NB4 (cell line): ENCODE measurements at regions not wholly inside any gene's neighbourhood (a gene's known extent, or its start where the extent isn't known, plus 50 kb on each side); places are given as distances from the start of the nearest gene placed in this dataset.

ENCODE experiments used
- DNase-seq: peaks from one replicate; pipeline ENCODE4 v3.0.0; 2010; ENCODE audit warnings: low read depth
- H3K4me3 ChIP-seq: one replicate; pipeline ENCODE4 v1.5.1; 2011; ENCODE audit warnings: mild to moderate bottlenecking, low read depth, low read length, moderate library complexity
- CTCF ChIP-seq: IDR thresholded peaks from one replicate; pipeline ENCODE4 v1.5.1; 2012; ENCODE audit warnings: low read depth, low read length
- MYC ChIP-seq: IDR thresholded peaks from 2 replicates; pipeline ENCODE4 v1.6.1; 2011; ENCODE audit warnings: low read depth, low read length
- POLR2A ChIP-seq: IDR thresholded peaks from 2 replicates; pipeline ENCODE4 v1.6.1; 2011; ENCODE audit warnings: mild to moderate bottlenecking; ENCODE audit not compliant: insufficient read length; ENCODE audit errors: extremely low read depth
- TF ChIP-seq, protein P1 (sequence below): IDR thresholded peaks from 2 replicates; pipeline ENCODE4 v1.6.1; 2011; ENCODE audit warnings: low read depth, low read length

- no peak for DNase-seq
- TF ChIP-seq CTCF (no peak), POLR2A (no peak), MYC (no peak)
- TF ChIP-seq, protein P1, sequence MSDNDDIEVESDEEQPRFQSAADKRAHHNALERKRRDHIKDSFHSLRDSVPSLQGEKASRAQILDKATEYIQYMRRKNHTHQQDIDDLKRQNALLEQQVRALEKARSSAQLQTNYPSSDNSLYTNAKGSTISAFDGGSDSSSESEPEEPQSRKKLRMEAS = no peak
- H3K4me3 ChIP-seq = no peak overlapping the region
Measured at GRCh38 chr7:42359946-42360345, 122.9 kb upstream of the GLI3 start.

DNA sequence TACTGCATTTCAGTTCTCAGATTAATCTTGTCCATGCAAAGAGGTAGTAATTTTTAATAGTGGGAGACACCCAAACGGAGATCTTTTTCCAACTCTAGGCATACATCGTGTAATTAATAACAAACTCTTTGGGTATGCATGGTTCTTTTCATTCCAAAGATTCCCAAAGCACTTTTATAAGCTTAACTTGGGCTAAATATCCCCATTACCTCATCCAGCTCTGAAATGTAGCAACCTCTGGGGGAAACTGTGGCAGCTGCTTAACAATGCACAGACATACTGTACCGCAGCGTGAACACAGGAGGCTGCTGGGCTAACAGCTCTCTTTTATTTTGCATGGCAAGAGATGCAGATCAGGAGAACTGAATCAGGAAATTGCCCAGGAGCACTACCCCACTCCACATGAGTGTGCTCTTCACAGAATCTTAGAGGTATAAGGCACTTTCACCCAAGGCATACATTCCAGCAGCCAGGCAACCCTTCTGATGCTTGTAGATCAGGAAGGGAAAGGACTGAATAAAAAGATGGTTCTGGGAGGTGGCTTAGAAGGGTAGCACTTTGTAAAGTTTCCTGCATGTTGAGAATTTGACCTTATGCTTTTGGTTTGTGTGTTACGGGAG, 114.4 kb upstream of the GLI3 start:
- no peak for TF ChIP-seq CTCF
- TF ChIP-seq POLR2A = no peak
- TF ChIP-seq MYC = no peak
- TF ChIP-seq, protein P1 = no peak
- no peak overlapping the region for H3K4me3 ChIP-seq
- no peak for DNase-seq

GRCh38 chr7:42350801-42351200, 113.8 kb upstream of the GLI3 start:
- no peak overlapping the region for H3K4me3 ChIP-seq
- no peak for DNase-seq
- TF ChIP-seq MYC (no peak), CTCF (no peak), POLR2A (no peak)
- TF ChIP-seq, protein P1 = no peak

- no peak for TF ChIP-seq CTCF
- TF ChIP-seq, protein P1 = no peak
- no peak for TF ChIP-seq MYC
- TF ChIP-seq POLR2A = no peak
Measured at GRCh38 chr7:42348631-42349030, 111.6 kb upstream of the GLI3 start.

DNA sequence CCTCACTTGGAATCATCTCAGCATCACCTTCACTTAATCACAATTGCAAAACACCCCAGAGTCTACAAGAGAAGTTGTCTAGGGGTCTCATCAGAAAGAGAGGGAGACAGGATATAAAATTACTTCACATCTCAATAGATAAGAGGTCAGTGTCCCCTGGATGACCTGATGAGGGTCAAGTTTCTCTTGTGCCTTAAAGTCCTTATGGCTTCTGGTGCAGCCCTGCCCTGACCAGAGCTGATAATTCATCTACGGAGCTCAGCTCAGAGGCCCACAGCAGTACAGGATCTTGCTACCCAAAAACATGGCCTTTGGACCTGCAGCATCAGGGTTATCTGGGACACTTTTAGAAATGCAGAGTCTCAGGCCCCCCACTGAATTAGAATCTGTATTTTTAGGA, 111.1 kb upstream of the GLI3 start:
- DNase-seq = no peak
- TF ChIP-seq MYC (no peak), CTCF (no peak), POLR2A (no peak)
- TF ChIP-seq, protein P1 = no peak
- H3K4me3 ChIP-seq = no peak overlapping the region

More at GRCh38 chr7:42348631-42349030, 111.6 kb upstream of the GLI3 start:
- H3K4me3 ChIP-seq = no peak overlapping the region
- no peak for DNase-seq
